ENCODE measurements at regions not wholly inside any gene's neighbourhood (a gene's known extent, or its start where the extent isn't known, plus 50 kb on each side); places are given as distances from the start of the nearest gene placed in this dataset.

GRCh38 chr9:73753171-73753570 lies 601.5 kb downstream of the ANXA1 start:
- DNase-seq (ENCODE audit: low read depth in 2 of 2) = no peak

DNA sequence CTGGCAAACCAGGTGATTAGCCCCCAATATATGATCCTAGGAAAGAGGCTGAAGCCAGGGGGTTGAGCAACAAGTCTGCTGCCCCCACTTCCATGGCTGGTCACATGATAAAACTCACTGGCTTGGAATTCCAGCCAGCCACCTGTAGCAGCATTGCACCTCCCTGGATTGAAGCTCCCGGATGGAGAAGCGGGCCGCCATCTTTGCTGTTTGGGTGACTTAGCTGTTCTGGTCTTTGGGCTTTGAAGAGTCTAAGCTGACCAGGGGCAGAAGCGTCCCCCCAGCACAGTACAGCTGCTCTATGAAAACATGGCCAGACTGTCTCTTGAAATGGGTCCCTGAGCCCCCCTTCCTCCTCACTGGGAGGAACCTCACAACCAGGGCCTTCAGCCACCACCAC lies 610.2 kb downstream of the ANXA1 start:
- no peak for DNase-seq (ENCODE audit: low read depth in 2 of 2)

- no peak for DNase-seq (ENCODE audit: low read depth in 2 of 2)
Observed at GRCh38 chr9:73773896-73774295, 622.2 kb downstream of the ANXA1 start.

DNA sequence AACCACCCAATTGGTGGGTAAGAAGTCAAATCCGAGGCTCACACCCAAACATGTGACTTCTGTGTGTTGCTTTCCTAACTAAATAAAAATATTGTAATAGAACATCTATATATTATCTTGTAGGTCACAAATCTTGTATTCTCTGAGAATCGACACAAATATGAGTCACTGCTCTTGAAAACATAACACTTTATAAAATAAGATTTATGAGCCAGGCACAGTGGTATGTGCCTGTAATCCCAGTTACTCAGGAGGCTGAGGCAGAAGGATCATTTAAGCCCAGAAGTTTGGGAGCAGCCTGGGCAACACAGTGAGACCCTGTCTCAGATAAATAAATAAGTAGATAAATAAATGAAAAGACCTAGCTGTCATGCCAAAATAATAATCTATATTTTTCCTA lies 624.1 kb downstream of the ANXA1 start:
- no peak for DNase-seq (ENCODE audit: low read depth in 2 of 2)

DNA sequence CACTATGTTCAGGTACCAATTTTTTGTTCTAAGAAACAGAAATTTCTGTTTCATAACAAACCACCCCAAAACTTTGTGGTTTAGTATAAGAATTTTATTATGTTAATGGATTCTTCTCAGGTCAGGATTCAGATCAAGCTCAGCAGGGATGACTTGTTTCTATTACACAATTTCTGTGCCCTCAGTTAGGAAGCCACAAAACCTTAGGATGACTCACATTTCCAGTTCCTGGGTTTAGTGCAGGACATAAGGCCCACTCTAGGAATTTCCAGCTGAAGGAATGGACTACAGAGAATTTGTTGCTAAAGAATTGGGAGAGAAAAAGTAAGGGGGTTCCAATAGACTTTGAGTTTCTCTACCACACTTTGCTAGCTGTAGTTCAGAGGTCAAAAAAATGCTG lies 629.3 kb downstream of the ANXA1 start:
- DNase-seq (ENCODE audit: low read depth in 2 of 2) = no peak

DNA sequence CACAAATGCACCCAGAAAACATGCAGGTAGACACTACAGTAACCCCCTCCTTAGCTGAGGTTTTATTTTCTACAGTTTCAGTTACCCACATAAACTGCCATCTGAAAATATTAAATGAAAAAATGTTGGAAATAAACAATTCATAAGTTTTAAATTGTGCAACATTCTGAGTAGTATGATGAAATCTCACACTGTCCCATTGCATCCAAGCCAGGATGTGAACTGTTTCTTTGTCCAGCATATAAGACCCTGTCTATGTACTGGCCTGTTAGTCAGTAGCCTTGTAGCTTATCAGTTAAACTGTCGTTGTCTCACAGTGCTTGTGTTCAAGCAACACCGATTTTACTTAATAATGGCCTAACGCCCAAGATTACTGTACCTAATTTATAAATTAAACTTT lies 630.5 kb downstream of the ANXA1 start:
- DNase-seq (ENCODE audit: low read depth in 2 of 2) = no peak

DNA sequence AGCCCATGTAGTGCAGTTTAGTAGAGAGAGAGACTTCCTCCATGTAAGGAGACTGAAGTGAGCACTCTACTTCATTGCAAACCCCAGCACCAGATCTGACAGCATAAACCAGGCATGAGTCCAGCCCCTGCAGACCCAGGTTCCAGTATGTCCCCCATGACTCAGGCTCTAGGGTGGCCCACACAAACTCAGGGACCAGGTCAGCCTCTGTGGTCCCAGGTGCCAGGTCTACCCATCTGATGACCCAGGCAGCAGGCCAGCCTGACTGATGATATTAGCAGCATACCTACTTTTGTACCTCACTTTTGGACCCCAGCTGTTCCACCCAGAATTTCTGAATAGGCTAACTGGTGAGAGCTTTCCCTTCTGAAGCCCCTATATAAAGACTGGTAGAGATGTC lies 647.8 kb downstream of the ANXA1 start:
- DNase-seq (ENCODE audit: low read depth in 2 of 2) = no peak

DNA sequence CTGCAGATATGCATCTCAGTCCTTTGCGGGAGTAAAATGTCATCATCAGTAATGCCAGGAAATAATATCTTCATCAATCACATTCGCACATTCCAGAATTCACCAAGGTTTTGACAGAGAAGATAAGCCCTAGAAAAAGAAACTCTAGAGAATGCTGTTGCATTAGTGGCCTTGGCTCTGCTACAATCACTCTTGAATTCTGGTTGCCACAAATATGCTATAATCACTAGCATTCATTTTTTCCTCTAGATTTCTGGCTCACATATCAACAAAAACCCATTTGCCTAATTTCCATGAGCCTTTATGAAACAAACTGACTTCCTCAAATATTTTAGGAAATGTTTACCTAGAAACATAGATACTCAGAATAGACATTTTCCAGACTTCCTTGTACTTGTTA lies 653.4 kb downstream of the ANXA1 start:
- no peak for DNase-seq (ENCODE audit: low read depth in 2 of 2)

DNA sequence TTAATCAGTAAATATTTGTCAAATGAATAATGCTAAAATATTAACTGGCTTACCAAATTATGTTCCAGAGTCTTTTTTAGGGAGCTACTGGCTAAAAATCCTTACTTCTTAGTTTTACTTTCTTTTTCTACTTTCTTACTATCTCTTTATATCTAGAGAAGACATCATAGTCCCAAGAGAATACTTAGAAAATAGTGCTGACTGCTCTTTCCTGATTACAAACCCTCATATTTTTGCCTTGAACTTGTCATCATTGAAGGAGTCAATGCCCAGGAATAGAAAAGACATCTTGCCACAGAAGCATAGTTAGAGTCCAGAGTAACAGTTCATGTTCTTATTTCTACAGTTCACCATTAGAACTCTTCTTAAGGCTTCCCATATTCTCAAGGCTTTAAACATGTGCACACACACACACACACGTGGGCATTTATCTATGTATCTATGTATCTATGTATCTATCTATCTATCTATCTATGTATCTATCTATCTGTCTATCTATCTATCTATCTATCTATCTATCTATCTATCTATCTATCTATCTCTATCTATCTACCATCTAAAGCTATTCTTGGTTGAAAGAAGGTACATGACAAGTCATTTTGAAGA lies 654.3 kb downstream of the ANXA1 start:
- DNase-seq (ENCODE audit: low read depth in 2 of 2) = no peak

GRCh38 chr9:73806876-73807275 lies 655.2 kb downstream of the ANXA1 start:
- no peak for DNase-seq (ENCODE audit: low read depth in 2 of 2)

DNA sequence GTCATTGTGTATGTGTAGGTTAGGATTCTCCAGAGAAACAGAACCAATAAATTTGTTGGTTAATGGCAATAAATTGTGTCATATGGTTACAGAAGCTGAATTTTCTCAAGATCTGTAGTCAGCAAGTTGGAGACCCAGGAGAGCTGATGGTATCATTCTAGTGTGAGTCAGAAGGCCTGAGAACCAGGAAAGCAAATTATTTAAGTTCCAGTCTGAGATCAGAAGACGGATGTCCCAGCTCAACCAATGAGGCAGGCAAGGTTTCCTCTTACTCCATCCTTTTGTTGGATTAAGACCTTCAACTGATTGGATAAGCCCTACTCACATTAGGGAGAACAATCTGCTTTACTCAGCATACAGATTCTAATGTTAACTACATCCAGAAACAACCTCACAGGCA lies 656.3 kb downstream of the ANXA1 start:
- DNase-seq (ENCODE audit: low read depth in 2 of 2) = no peak

- DNase-seq (ENCODE audit: low read depth in 2 of 2) = no peak
Observed at GRCh38 chr9:73810585-73811215, 659.0 kb downstream of the ANXA1 start.

GRCh38 chr9:73813546-73813945 lies 661.9 kb downstream of the ANXA1 start:
- no peak for DNase-seq (ENCODE audit: low read depth in 2 of 2)

GRCh38 chr9:73816905-73817304 lies 665.2 kb downstream of the ANXA1 start:
- DNase-seq (ENCODE audit: low read depth in 2 of 2) = no peak

GRCh38 chr9:73824671-73825070 lies 672.5 kb upstream of the RORB start:
- DNase-seq (ENCODE audit: low read depth in 2 of 2) = no peak

DNA sequence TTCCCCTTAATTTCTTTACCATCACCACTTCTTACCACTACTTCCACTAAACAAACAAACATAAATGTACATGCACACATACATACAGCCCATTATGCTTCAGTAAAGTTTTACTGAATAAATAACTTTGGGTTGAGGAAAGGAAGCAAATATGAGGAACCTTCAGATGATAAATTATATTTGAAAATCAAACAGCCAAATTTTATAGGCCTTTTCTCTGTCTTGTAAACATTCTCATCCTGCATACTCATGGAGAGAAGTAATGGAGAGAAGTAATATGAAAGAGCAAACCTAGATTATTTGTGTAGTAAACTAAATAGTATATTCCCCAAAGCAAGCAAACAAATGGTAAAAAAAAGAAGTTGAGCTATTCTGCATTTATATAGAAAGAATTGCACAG lies 658.3 kb upstream of the RORB start:
- DNase-seq (ENCODE audit: low read depth in 2 of 2) = no peak

DNA sequence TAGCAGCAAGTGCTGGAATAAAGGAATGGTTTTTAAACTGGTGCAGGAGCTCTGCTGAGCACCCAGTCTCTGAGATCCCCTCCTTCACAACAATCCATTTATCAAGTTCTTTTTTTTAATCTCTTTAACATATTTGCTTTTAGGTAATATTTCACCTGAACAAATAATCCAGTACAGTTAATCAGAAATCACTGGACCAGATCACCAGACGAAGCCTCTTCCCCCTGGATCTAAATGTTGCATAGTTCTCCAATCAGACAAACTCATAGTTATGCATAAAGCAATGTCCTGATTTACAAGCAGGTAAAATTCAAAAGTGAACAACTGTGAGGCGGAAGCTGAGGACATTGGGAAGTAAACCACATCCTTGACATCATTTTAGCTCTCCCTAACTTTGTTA lies 657.7 kb upstream of the RORB start:
- DNase-seq (ENCODE audit: low read depth in 2 of 2) = no peak

- no peak for DNase-seq (ENCODE audit: low read depth in 2 of 2)
Observed at GRCh38 chr9:73841018-73841417, 656.1 kb upstream of the RORB start.

- no peak for DNase-seq (ENCODE audit: low read depth in 2 of 2)
Observed at GRCh38 chr9:73844135-73844534, 653.0 kb upstream of the RORB start.

GRCh38 chr9:73845539-73845938 lies 651.6 kb upstream of the RORB start:
- DNase-seq (ENCODE audit: low read depth in 2 of 2) = no peak

GRCh38 chr9:73845954-73846690 lies 651.0 kb upstream of the RORB start:
- DNase-seq (ENCODE audit: low read depth in 2 of 2) = no peak

DNA sequence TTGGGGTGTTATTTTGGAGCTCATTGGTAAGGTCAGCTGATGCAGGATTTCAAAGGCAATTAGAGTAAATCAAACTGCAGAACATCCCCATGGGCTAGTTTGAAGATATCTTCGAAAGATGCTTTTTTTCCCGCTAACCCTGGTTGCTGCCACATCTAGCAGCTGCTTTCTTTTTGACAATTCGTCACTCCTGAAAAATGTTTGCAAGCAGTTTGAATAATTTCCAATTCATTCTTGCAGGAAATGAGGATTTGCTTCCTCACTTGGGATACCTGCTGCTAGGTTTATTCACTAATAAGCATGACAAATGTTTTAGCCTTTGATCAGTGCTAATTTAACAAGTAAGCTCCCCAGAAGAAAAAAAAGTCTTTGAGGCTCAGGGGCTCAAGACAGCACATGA lies 649.6 kb upstream of the RORB start:
- DNase-seq (ENCODE audit: low read depth in 2 of 2) = no peak

GRCh38 chr9:73853549-73853948 lies 643.6 kb upstream of the RORB start:
- no peak for DNase-seq (ENCODE audit: low read depth in 2 of 2)
